ENCODE measurements at regions not wholly inside any gene's neighbourhood (a gene's known extent, or its start where the extent isn't known, plus 50 kb on each side); places are given as distances from the start of the nearest gene placed in this dataset.

DNA sequence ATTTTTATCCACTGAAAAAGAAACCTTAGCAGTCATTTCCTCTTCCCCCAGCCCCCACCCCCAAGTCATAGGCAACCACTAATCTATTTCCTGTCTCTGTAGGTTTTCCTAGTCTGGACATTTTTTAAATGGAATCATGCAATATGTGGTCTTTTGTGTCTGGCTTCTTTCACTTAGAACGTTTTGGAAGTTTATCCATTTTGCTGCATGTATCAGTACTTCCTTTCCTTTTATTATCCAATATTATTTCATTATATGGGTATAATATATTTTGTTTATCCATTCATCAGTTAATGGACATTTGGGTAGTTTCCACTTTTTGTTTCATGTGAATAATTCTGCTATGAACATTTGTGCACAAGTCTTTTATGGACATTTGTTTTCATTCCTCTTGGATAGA, 99.3 kb upstream of the BMP5 start:
- no peak overlapping the region for H3K27ac ChIP-seq
- TF ChIP-seq, protein P1, sequence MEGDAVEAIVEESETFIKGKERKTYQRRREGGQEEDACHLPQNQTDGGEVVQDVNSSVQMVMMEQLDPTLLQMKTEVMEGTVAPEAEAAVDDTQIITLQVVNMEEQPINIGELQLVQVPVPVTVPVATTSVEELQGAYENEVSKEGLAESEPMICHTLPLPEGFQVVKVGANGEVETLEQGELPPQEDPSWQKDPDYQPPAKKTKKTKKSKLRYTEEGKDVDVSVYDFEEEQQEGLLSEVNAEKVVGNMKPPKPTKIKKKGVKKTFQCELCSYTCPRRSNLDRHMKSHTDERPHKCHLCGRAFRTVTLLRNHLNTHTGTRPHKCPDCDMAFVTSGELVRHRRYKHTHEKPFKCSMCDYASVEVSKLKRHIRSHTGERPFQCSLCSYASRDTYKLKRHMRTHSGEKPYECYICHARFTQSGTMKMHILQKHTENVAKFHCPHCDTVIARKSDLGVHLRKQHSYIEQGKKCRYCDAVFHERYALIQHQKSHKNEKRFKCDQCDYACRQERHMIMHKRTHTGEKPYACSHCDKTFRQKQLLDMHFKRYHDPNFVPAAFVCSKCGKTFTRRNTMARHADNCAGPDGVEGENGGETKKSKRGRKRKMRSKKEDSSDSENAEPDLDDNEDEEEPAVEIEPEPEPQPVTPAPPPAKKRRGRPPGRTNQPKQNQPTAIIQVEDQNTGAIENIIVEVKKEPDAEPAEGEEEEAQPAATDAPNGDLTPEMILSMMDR (IDR thresholded peaks at IDR 0.05): no peak
- no peaks in the 10 kb centered on the region for H3K9me3 ChIP-seq
- no peaks in the 10 kb centered on the region for H3K36me3 ChIP-seq
- DNase-seq (no peak), ATAC-seq (no peak)
- H3K27me3 ChIP-seq: no peaks in the 10 kb centered on the region
- intact Hi-C loops (cut with DNase I): no loop called here
- no peak overlapping the region for H3K4me3 ChIP-seq
- H3K4me1 ChIP-seq: no peaks in the 10 kb centered on the region

DNA sequence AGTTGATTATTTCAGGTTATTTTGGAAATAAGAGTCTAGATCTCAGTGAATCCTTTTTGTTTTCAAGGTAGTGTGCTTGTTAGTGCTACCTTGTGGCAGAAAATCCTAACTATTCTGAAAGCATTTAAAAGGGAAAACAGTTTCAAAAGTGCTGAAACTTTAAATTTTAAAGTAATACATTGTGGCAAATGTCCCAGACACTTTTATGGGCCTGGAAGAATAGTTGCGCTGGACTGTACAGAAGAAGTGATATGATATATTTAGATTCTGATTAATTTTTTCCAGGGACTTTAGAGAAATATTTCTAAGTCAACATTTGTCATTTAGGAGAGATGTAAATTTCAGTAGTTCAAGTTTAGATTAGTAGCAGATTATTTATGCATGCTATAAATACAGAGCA, 96.7 kb upstream of the BMP5 start:
- Histone ChIP-seq H3K9me3 (no peaks in the 10 kb centered on the region), H3K4me3 (no peak overlapping the region), H3K36me3 (no peaks in the 10 kb centered on the region), H3K4me1 (no peaks in the 10 kb centered on the region), H3K27ac (no peak overlapping the region), H3K27me3 (no peaks in the 10 kb centered on the region)
- TF ChIP-seq, protein P1 (IDR thresholded peaks at IDR 0.05): no peak
- intact Hi-C loops (cut with DNase I): no loop called here
- no peak for ATAC-seq
- no peak for DNase-seq

DNA sequence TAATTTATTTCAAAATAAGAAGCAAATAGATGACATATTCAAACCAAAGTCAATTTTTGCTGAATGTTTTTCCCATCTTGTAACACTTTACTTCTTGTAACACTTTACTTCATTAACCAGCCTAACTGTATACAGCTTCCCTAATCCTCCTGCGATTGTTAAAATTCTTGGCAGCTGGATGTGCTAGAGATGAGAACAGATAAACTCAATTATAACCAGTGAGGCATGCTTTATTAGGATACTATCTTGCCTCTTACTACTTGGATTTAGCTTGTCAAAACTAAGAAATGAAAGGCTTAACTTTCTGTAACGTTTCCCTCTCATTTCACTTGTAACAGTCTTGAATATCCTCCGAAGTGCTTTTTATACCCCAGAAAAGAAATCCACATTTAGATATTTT, 94.1 kb upstream of the BMP5 start:
- no peak for DNase-seq

DNA sequence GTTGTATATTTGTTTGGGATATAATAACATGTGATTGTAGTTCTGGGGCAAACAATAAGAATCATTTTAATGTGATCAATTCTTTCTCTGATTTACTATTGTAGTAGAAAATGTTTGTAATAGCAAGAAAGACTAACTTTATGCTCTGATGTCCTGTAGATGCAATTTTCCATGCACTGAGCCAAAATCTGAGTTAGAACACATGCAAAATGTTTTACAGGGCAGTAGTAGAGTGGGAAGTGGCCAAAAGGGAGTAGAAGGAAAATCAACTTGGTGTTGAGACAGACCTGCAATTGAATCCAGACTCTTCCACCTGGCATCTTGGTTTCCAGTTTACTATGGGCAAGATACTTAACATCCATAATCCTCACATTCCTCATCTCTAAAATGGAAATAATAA, 93.5 kb upstream of the BMP5 start:
- Histone ChIP-seq H3K4me3 (no peak overlapping the region), H3K4me1 (no peaks in the 10 kb centered on the region), H3K9me3 (no peaks in the 10 kb centered on the region), H3K27me3 (no peaks in the 10 kb centered on the region), H3K27ac (no peak overlapping the region), H3K36me3 (no peaks in the 10 kb centered on the region)
- TF ChIP-seq, protein P1 (IDR thresholded peaks at IDR 0.05): no peak
- no peak for ATAC-seq
- DNase-seq: peak in 1 of 4 donors; percentile 43
- intact Hi-C loops (cut with DNase I): no loop called here

More for the DNA sequence above, 94.1 kb upstream of the BMP5 start:
- intact Hi-C loops (cut with DNase I): no loop called here
- Histone ChIP-seq H3K9me3 (no peaks in the 10 kb centered on the region), H3K4me3 (no peak overlapping the region), H3K4me1 (no peaks in the 10 kb centered on the region), H3K27ac (no peak overlapping the region), H3K36me3 (no peaks in the 10 kb centered on the region), H3K27me3 (no peaks in the 10 kb centered on the region)
- TF ChIP-seq, protein P1 (IDR thresholded peaks at IDR 0.05): no peak
- ATAC-seq: no peak

DNA sequence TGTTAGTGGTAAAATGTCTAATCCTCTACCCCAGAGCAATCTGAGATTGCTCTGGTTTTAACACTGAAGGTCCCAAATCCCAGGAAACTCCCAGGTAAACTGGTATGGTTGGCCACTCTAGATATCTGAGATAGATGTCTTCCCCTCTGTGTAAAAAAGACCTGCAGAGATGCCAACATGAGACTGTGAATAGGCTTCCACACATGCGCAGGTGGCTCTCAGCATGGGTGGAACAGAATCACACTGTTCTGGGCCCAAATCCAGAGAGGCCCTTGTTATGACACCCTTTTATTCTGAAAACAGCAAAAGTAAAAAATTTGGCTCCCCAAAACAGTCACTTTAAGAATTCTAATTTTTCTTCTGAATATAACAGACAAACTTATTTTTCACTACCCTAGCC, 88.7 kb upstream of the BMP5 start:
- H3K4me1 ChIP-seq: no peaks in the 10 kb centered on the region
- ATAC-seq: no peak
- H3K36me3 ChIP-seq: no peaks in the 10 kb centered on the region
- H3K4me3 ChIP-seq: no peak overlapping the region
- no peak overlapping the region for H3K27ac ChIP-seq
- TF ChIP-seq, protein P1 (IDR thresholded peaks at IDR 0.05): no peak
- no peaks in the 10 kb centered on the region for H3K9me3 ChIP-seq
- no peak for DNase-seq
- intact Hi-C loops (cut with DNase I): no loop called here
- H3K27me3 ChIP-seq: no peaks in the 10 kb centered on the region
